Transverse colon (tissue), 4 donors: ENCODE measurements at regions not wholly inside any gene's neighbourhood (a gene's known extent, or its start where the extent isn't known, plus 50 kb on each side); places are given as distances from the start of the nearest gene placed in this dataset.

Source experiments
- DNase-seq: peaks from one replicate; pipeline ENCODE4 v3.0.0-alpha.2; 2019
- H3K27ac ChIP-seq, 4 donors: fragments of 200-600 bp; sonication (generic); 2 replicates each; pipeline ENCODE4 v1.5.1; 2016 to 2018; ENCODE audit warnings: inconsistent platforms in 4 of 4
- H3K27me3 ChIP-seq: fragments of 200-600 bp; sonication (generic); 2 replicates; pipeline ENCODE4 v1.5.1; 2017; ENCODE audit warnings: inconsistent platforms
- H3K36me3 ChIP-seq, 4 donors: fragments of 200-600 bp; sonication (generic); 2 replicates each; pipeline ENCODE4 v1.5.1; 2017 to 2019; ENCODE audit warnings: inconsistent platforms in 4 of 4
- H3K4me1 ChIP-seq, 4 donors: fragments of 200-600 bp; sonication (generic); 2 replicates each; pipeline ENCODE4 v1.5.1; 2017 to 2020; ENCODE audit warnings: inconsistent platforms in 4 of 4
- H3K4me3 ChIP-seq, 4 donors: fragments of 200-600 bp; sonication (generic); 1 replicate in 1 of 4; 2 replicates in 3 of 4; pipeline versions ENCODE4 v1.5.1 to v1.6.1; 2017 to 2019; ENCODE audit warnings: inconsistent platforms in 4 of 4
- H3K9me3 ChIP-seq, 2 donors: fragments of 200-600 bp; sonication (generic); 2 replicates each; pipeline ENCODE4 v1.5.1; 2017 to 2019; ENCODE audit warnings: inconsistent platforms in 2 of 2
- EP300 ChIP-seq: sonication (generic); formaldehyde crosslinking; IDR thresholded peaks from one replicate; pipeline ENCODE4 v1.6.1; 2017; ENCODE audit warnings: antibody characterized with exemption, low read depth
- POLR2A ChIP-seq: fragments of 450-650 bp; IDR thresholded peaks from one replicate; pipeline ENCODE4 v1.6.1; 2016; ENCODE audit warnings: antibody characterized with exemption, mild to moderate bottlenecking, moderate library complexity
- POLR2AphosphoS5 ChIP-seq, 3 donors: sonication (generic); formaldehyde crosslinking; IDR thresholded peaks; one replicate each; pipeline ENCODE4 v1.6.1; 2016; ENCODE audit warnings: antibody characterized with exemption in 3 of 3
- WGBS, 2 donors: methylation state at CpG; one replicate each; pipeline ENCODE4 v1.1.5; 2018; ENCODE audit warnings: low coverage in 1 of 2; 5-methylcytosine and 5-hydroxymethylcytosine counted together
- in situ Hi-C, 4 donors: fragments of 200-750 bp; cut with MboI; loops; one replicate each; pipeline versions ENCODE4 v1.15.0 to v1.15.1; 2017; ENCODE audit warnings: low sequenced_read_pairs in 3 of 4, low pct_ligation_motif_present in 1 of 4, low pct_unique_long_range_greater_than_20kb in 1 of 4
- intact Hi-C: fragments of 100-400 bp; cut with DNase I; formaldehyde crosslinking; loops from one replicate; pipeline ENCODE4 v1.15.1; 2023; ENCODE audit warnings: low total_unique reads
- TF ChIP-seq, protein P1 (sequence below), 5 experiments: fragments of 200-600 bp in 3 of 5; fragments of 450-650 bp in 2 of 5; sonication (generic) in 3 of 5; IDR thresholded peaks; 1 replicate in 2 of 5; 2 replicates in 3 of 5; pipeline ENCODE4 v1.5.1; 2016 to 2017; ENCODE audit warnings: antibody characterized with exemption in 5 of 5, inconsistent platforms in 3 of 5, mild to moderate bottlenecking in 2 of 5, moderate library complexity in 1 of 5

DNA sequence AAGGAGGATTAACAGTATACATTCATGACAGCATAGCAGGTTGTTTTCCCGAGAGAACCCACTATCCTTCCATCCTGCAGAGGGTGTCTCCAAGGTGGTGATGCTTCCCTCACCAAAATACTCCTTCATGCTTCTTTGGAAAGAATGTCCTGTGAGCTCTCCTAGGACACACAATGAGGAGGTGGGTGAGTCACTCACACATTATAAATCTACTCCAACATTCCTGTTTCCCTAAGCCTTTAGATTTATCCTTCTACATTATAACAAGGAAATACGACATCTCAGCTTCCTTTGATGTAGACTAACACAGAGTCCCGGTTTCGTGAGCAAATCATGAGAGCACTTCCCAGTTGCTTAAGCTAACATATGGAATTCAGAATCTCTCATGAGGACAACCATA is 689.7 kb upstream of the CELF2 start:
- no peak for DNase-seq
- in situ Hi-C loops = no loop called here
- Histone ChIP-seq H3K4me1 (no peaks in the 10 kb centered on the region), H3K36me3 (no peaks in the 10 kb centered on the region), H3K9me3 (no peaks in the 10 kb centered on the region), H3K27ac (no peak overlapping the region), H3K4me3 (no peak overlapping the region), H3K27me3 (no peaks in the 10 kb centered on the region)
- 70 to 88% methylated on average over 2 to 4 of the region's 4 CpGs for WGBS, 2 donors
- TF ChIP-seq POLR2AphosphoS5 (IDR thresholded peaks at IDR 0.05) = no peak
- TF ChIP-seq EP300 = no peak
- TF ChIP-seq, protein P1, sequence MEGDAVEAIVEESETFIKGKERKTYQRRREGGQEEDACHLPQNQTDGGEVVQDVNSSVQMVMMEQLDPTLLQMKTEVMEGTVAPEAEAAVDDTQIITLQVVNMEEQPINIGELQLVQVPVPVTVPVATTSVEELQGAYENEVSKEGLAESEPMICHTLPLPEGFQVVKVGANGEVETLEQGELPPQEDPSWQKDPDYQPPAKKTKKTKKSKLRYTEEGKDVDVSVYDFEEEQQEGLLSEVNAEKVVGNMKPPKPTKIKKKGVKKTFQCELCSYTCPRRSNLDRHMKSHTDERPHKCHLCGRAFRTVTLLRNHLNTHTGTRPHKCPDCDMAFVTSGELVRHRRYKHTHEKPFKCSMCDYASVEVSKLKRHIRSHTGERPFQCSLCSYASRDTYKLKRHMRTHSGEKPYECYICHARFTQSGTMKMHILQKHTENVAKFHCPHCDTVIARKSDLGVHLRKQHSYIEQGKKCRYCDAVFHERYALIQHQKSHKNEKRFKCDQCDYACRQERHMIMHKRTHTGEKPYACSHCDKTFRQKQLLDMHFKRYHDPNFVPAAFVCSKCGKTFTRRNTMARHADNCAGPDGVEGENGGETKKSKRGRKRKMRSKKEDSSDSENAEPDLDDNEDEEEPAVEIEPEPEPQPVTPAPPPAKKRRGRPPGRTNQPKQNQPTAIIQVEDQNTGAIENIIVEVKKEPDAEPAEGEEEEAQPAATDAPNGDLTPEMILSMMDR (IDR thresholded peaks at IDR 0.05) = no peak
- intact Hi-C loops = no loop called here

DNA sequence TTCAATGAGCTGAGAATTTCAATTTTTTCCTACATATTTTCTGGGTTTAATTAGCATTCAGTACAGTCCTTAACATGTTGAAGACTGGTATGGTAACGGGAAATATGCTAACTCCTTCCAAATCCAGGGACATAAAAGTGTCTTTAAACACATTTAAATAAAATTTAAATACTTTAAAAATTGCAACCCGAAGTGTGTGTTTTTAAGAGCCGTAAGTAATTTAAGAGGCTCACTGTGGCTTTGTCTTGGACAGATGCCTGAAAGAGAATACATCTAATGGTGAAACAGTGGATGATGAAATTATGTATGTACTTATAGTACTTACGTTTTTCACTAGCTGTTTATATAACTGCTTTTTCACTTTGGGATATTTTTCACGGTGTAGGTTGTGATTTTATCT is 687.3 kb upstream of the CELF2 start:
- WGBS, 2 donors = 54 to 66% methylated on average over 5 of the region's 5 CpGs
- TF ChIP-seq POLR2AphosphoS5 (IDR thresholded peaks at IDR 0.05) (no peak), POLR2A (no peak), EP300 (no peak)
- TF ChIP-seq, protein P1 (IDR thresholded peaks at IDR 0.05) = no peak
- intact Hi-C loops (no loop called here), in situ Hi-C loops (no loop called here)
- DNase-seq = no peak
- Histone ChIP-seq H3K4me3 (no peak overlapping the region), H3K4me1 (no peaks in the 10 kb centered on the region), H3K27me3 (no peaks in the 10 kb centered on the region), H3K36me3 (no peaks in the 10 kb centered on the region), H3K9me3 (no peaks in the 10 kb centered on the region), H3K27ac (no peak overlapping the region)

DNA sequence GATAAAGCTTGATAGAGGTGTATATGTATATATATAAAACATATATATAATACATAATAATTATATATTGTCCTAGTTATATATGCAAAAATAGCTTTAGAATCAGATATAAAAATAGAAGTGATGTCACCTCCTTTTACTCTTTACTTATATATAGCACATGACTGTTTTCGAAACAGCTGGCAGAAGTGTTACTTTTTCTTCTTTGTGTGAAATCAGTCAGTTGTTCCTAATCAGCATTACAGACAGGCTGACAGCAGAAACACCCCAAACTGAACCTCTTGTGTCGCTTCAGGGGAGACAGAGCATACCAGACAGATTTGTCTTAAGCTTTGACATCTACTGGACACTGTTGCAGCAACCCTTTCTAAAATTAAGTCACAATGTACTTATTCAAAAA is 684.9 kb upstream of the CELF2 start:
- WGBS, 2 donors = 51 to 84% methylated on average over 2 of the region's 2 CpGs
- no peaks in the 10 kb centered on the region for H3K36me3 ChIP-seq

DNA sequence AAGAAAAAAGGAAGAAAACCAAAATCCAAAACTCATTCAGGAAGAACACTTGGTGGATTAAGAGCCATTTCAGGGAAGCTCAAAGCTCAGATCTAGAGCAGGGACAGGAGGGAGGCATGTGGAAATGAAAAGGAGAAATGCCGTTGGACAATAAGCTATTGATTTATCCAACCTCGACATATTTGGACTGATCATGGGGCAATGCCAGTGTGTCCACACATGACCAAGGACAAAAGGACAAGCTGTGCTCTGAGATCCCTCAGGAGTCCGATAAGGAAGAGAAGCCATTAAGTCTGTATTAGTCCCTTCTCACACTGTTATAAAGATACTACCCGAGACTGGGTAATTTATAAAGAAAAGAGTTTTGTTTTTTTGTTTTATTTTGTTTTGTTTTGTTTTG is 684.0 kb upstream of the CELF2 start:
- no peak for TF ChIP-seq POLR2AphosphoS5 (IDR thresholded peaks at IDR 0.05)
- TF ChIP-seq, protein P1 (IDR thresholded peaks at IDR 0.05) = no peak
- TF ChIP-seq POLR2A = no peak
- no peak for TF ChIP-seq EP300
- Histone ChIP-seq H3K9me3 (no peaks in the 10 kb centered on the region), H3K4me1 (no peaks in the 10 kb centered on the region), H3K36me3 (no peaks in the 10 kb centered on the region), H3K4me3 (no peak overlapping the region), H3K27ac (no peak overlapping the region), H3K27me3 (no peaks in the 10 kb centered on the region)
- 70 to 83% methylated on average over 2 to 4 of the region's 4 CpGs for WGBS, 2 donors
- in situ Hi-C loops = no loop called here
- intact Hi-C loops = no loop called here
- no peak for DNase-seq

More for the DNA sequence above, 684.9 kb upstream of the CELF2 start:
- Histone ChIP-seq H3K27me3 (no peaks in the 10 kb centered on the region), H3K9me3 (no peaks in the 10 kb centered on the region), H3K4me3 (no peak overlapping the region), H3K27ac (no peak overlapping the region), H3K4me1 (no peaks in the 10 kb centered on the region)
- no peak for DNase-seq
- intact Hi-C loops (no loop called here), in situ Hi-C loops (no loop called here)
- TF ChIP-seq POLR2A = no peak
- TF ChIP-seq POLR2AphosphoS5 (IDR thresholded peaks at IDR 0.05) = no peak
- TF ChIP-seq EP300 = no peak
- TF ChIP-seq, protein P1 (IDR thresholded peaks at IDR 0.05) = no peak
